Keratinocyte (primary cell): ENCODE measurements at regions not wholly inside any gene's neighbourhood (a gene's known extent, or its start where the extent isn't known, plus 50 kb on each side); places are given as distances from the start of the nearest gene placed in this dataset.

Source experiments
- DNase-seq: peaks from one replicate; pipeline ENCODE4 v3.0.0-alpha.2; 2011; ENCODE audit warnings: low read depth, missing footprints, low spot score
- FAIRE-seq: peaks from 2 replicates; lab custom pipeline; 2011; peaks lifted over from hg19 to GRCh38; lab: Jason Lieb, UNC
- H2AFZ ChIP-seq: 2 replicates; pipeline ENCODE4 v1.6.0; 2012; ENCODE audit warnings: low read length, control low read depth, inconsistent platforms; ENCODE audit not compliant: control insufficient read depth
- H3K27ac ChIP-seq: 2 replicates; pipeline ENCODE4 v1.5.1; 2011; ENCODE audit warnings: low read length; ENCODE audit not compliant: control insufficient read depth, insufficient read depth
- H3K27me3 ChIP-seq: 3 replicates; pipeline ENCODE4 v1.6.0; 2011; ENCODE audit warnings: low read length; ENCODE audit not compliant: control insufficient read depth, insufficient read depth; ENCODE audit errors: extremely low read depth
- H3K36me3 ChIP-seq, 2 experiments: 2 replicates in 1 of 2; 3 replicates in 1 of 2; pipeline ENCODE4 v1.5.1; 2011; ENCODE audit warnings: low read length in 2 of 2, mild to moderate bottlenecking in 1 of 2; ENCODE audit not compliant: control insufficient read depth in 2 of 2, insufficient read depth in 2 of 2; ENCODE audit errors: extremely low read depth in 1 of 2
- H3K4me1 ChIP-seq: 3 replicates; pipeline ENCODE4 v1.5.1; 2011; ENCODE audit warnings: low read length; ENCODE audit not compliant: control insufficient read depth, insufficient read depth; ENCODE audit errors: extremely low read depth
- H3K4me2 ChIP-seq: 3 replicates; pipeline ENCODE4 v1.6.0; 2011; ENCODE audit warnings: low read depth, low read length; ENCODE audit not compliant: control insufficient read depth, insufficient read depth; ENCODE audit errors: extremely low read depth
- H3K4me3 ChIP-seq, 3 experiments: fragments of 200-600 bp in 1 of 3; sonication (generic) in 1 of 3; 2 replicates in 2 of 3; 3 replicates in 1 of 3; pipeline ENCODE4 v1.5.1; 2011 to 2016; ENCODE audit warnings: low read length in 3 of 3, mild to moderate bottlenecking in 3 of 3, control low read depth in 2 of 3, inconsistent platforms in 1 of 3, low read depth in 1 of 3, mixed read lengths in 1 of 3, mixed run types in 1 of 3, moderate library complexity in 1 of 3; ENCODE audit not compliant: control insufficient read depth in 2 of 3, insufficient read depth in 2 of 3; ENCODE audit errors: extremely low read depth in 1 of 3
- H3K79me2 ChIP-seq: 2 replicates; pipeline ENCODE4 v1.6.0; 2012; ENCODE audit warnings: low read length; ENCODE audit not compliant: control insufficient read depth, insufficient read depth
- H3K9ac ChIP-seq: 3 replicates; pipeline ENCODE4 v1.6.0; 2011; ENCODE audit warnings: low read length; ENCODE audit not compliant: control insufficient read depth, insufficient read depth; ENCODE audit errors: extremely low read depth
- H3K9me1 ChIP-seq: 3 replicates; pipeline ENCODE4 v1.6.0; 2011; ENCODE audit warnings: low read length; ENCODE audit not compliant: control insufficient read depth, insufficient read depth; ENCODE audit errors: extremely low read depth
- H3K9me3 ChIP-seq: 2 replicates; pipeline ENCODE4 v1.5.1; 2012; ENCODE audit warnings: low read depth, low read length; ENCODE audit not compliant: control insufficient read depth
- H4K20me1 ChIP-seq: 3 replicates; pipeline ENCODE4 v1.6.0; 2011; ENCODE audit warnings: low read length; ENCODE audit not compliant: control insufficient read depth, insufficient read depth; ENCODE audit errors: extremely low read depth
- EZH2 ChIP-seq: IDR thresholded peaks from one replicate; pipeline ENCODE4 v1.6.1; 2012; ENCODE audit warnings: inconsistent platforms, mild to moderate bottlenecking, low read length, moderate library complexity
- dilution Hi-C: fragments of 300-500 bp; cut with MboI; formaldehyde crosslinking; loops from one replicate; pipeline ENCODE4 v1.7.0; 2020; ENCODE audit warnings: low sequenced_read_pairs; ENCODE audit not compliant: extremely low pct_ligation_motif_present
- TF ChIP-seq, protein P1 (sequence below), 3 experiments: IDR thresholded peaks in 1 of 3; conservative IDR thresholded peaks in 1 of 3; optimal IDR thresholded peaks in 1 of 3; 2 replicates in 2 of 3; 3 replicates in 1 of 3; pipeline versions ENCODE3 to v1.5.1; 2011; ENCODE audit warnings: low read length in 3 of 3, mild to moderate bottlenecking in 3 of 3, moderate library complexity in 2 of 3, control low read depth in 1 of 3, inconsistent platforms in 1 of 3; ENCODE audit not compliant: insufficient read depth in 2 of 3; ENCODE audit errors: extremely low read depth in 1 of 3

DNA sequence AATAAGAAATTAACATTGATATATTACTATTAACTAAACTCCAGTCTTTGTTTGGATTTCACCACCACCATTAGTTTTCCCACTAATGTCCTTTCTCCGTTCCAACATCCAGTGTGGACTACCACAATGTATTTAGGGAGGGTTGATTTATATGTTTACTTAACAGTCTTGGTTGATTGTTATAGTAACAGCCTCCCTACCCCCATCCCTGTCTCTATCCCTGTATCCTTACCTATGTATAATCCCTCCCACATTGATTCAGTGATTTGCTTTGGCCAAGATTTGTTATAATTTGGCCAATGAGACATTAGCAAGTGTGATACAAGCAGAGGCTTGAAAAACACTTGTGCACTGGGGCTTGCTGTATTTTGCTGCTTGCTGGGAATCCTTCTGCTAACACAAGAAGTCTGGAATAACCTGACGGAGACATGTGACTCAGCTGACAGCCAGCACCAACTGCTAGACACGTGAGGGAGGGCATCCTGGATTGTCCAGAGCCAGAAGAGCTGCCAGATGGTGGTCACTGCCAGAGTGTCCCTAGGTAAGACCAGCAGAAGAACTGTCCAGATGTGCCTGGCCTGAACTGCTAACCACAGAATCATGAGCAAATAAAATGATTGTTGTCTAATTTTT, 51.2 kb upstream of the TCF7 start:
- H3K4me3 ChIP-seq, result no peak overlapping the region
- H4K20me1 ChIP-seq, result no peaks in the 10 kb centered on the region
- H3K9me1 ChIP-seq, result no peaks in the 10 kb centered on the region
- dilution Hi-C loops, result no loop called here
- H3K27ac ChIP-seq, result no peak overlapping the region
- TF ChIP-seq EZH2, result no peak
- TF ChIP-seq, protein P1, sequence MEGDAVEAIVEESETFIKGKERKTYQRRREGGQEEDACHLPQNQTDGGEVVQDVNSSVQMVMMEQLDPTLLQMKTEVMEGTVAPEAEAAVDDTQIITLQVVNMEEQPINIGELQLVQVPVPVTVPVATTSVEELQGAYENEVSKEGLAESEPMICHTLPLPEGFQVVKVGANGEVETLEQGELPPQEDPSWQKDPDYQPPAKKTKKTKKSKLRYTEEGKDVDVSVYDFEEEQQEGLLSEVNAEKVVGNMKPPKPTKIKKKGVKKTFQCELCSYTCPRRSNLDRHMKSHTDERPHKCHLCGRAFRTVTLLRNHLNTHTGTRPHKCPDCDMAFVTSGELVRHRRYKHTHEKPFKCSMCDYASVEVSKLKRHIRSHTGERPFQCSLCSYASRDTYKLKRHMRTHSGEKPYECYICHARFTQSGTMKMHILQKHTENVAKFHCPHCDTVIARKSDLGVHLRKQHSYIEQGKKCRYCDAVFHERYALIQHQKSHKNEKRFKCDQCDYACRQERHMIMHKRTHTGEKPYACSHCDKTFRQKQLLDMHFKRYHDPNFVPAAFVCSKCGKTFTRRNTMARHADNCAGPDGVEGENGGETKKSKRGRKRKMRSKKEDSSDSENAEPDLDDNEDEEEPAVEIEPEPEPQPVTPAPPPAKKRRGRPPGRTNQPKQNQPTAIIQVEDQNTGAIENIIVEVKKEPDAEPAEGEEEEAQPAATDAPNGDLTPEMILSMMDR (optimal IDR thresholded peaks at IDR 0.05 in 1 of 3, IDR thresholded peaks at IDR 0.05 in 1 of 3, conservative IDR thresholded peaks at IDR 0.05 in 1 of 3; ENCODE audit: extremely low read depth in 1 of 3, insufficient read depth in 2 of 3, low read length in 3 of 3), result no peak
- FAIRE-seq (peak; percentile 44), DNase-seq (no peak)
- no peaks in the 10 kb centered on the region for H3K79me2 ChIP-seq
- H3K9me3 ChIP-seq, result no peaks in the 10 kb centered on the region
- H3K27me3 ChIP-seq, result no peaks in the 10 kb centered on the region
- H3K4me1 ChIP-seq, result peaks cover 13% of the 10 kb centered on the region
- no peaks in the 10 kb centered on the region for H3K36me3 ChIP-seq
- H3K9ac ChIP-seq, result no peak overlapping the region
- H2AFZ ChIP-seq, result no peak overlapping the region
- H3K4me2 ChIP-seq, result no peak overlapping the region

- H3K4me2 ChIP-seq, result no peak overlapping the region
- H3K9ac ChIP-seq, result no peak overlapping the region
- H3K27ac ChIP-seq, result peak overlapping the region; percentile 78
- H3K9me1 ChIP-seq, result no peaks in the 10 kb centered on the region
- no peaks in the 10 kb centered on the region for H3K79me2 ChIP-seq
- H3K27me3 ChIP-seq, result no peaks in the 10 kb centered on the region
- dilution Hi-C loops, result no loop called here
- DNase-seq, result no peak
- FAIRE-seq, result no peak
- H3K36me3 ChIP-seq, result no peaks in the 10 kb centered on the region
- no peaks in the 10 kb centered on the region for H3K9me3 ChIP-seq
- H4K20me1 ChIP-seq, result no peaks in the 10 kb centered on the region
- peaks cover 13% of the 10 kb centered on the region for H3K4me1 ChIP-seq
- no peak overlapping the region for H3K4me3 ChIP-seq
- no peak overlapping the region for H2AFZ ChIP-seq
- TF ChIP-seq EZH2, result no peak
Measured at GRCh38 chr5:134059758-134060495, 54.6 kb upstream of the TCF7 start.
